NB4 (cell line): ENCODE measurements at regions not wholly inside any gene's neighbourhood (a gene's known extent, or its start where the extent isn't known, plus 50 kb on each side); places are given as distances from the start of the nearest gene placed in this dataset.
A peak's percentile ranks its signal among the peaks of the same experiment; 100 is the strongest.
"Not testable (repeated sequence)": the region's sequence is repeated elsewhere in the genome, so short reads cannot be mapped to it uniquely, and the experiment has no call there.

ENCODE experiments used
- DNase-seq: peaks from one replicate; pipeline ENCODE4 v3.0.0; 2010; ENCODE audit warnings: low read depth
- H3K4me3 ChIP-seq: one replicate; pipeline ENCODE4 v1.5.1; 2011; ENCODE audit warnings: mild to moderate bottlenecking, low read depth, low read length, moderate library complexity
- MYC ChIP-seq: IDR thresholded peaks from 2 replicates; pipeline ENCODE4 v1.6.1; 2011; ENCODE audit warnings: low read depth, low read length
- POLR2A ChIP-seq: IDR thresholded peaks from 2 replicates; pipeline ENCODE4 v1.6.1; 2011; ENCODE audit warnings: mild to moderate bottlenecking; ENCODE audit not compliant: insufficient read length; ENCODE audit errors: extremely low read depth
- TF ChIP-seq, protein P1 (sequence below): IDR thresholded peaks from 2 replicates; pipeline ENCODE4 v1.6.1; 2011; ENCODE audit warnings: low read depth, low read length
- TF ChIP-seq, protein P2 (sequence below): IDR thresholded peaks from one replicate; pipeline ENCODE4 v1.5.1; 2012; ENCODE audit warnings: low read depth, low read length

DNA sequence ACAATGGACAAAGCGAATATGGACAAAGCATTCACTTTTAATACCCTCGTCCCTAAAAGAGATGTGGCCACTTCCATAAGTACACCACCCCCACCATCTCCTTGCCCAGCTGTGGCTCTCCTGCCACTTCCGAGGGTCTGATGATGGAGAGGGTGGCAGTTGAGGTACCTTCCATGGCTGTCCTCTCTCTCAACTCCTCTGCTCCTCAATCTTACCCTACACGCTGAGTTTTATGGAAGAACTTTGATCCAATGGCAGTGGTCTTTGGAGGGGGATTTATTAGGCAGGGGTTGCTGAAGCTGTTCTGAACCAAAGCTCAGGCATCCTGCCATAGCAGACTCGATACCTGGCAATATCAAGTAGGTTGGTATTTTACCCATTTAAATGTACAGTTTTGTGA, 413.0 kb downstream of the TSHZ3 start:
- no peak for DNase-seq
- no peak overlapping the region for H3K4me3 ChIP-seq
- TF ChIP-seq MYC (no peak), POLR2A (no peak)
- TF ChIP-seq, protein P1, sequence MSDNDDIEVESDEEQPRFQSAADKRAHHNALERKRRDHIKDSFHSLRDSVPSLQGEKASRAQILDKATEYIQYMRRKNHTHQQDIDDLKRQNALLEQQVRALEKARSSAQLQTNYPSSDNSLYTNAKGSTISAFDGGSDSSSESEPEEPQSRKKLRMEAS, result no peak
- TF ChIP-seq, protein P2, sequence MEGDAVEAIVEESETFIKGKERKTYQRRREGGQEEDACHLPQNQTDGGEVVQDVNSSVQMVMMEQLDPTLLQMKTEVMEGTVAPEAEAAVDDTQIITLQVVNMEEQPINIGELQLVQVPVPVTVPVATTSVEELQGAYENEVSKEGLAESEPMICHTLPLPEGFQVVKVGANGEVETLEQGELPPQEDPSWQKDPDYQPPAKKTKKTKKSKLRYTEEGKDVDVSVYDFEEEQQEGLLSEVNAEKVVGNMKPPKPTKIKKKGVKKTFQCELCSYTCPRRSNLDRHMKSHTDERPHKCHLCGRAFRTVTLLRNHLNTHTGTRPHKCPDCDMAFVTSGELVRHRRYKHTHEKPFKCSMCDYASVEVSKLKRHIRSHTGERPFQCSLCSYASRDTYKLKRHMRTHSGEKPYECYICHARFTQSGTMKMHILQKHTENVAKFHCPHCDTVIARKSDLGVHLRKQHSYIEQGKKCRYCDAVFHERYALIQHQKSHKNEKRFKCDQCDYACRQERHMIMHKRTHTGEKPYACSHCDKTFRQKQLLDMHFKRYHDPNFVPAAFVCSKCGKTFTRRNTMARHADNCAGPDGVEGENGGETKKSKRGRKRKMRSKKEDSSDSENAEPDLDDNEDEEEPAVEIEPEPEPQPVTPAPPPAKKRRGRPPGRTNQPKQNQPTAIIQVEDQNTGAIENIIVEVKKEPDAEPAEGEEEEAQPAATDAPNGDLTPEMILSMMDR, result no peak

DNA sequence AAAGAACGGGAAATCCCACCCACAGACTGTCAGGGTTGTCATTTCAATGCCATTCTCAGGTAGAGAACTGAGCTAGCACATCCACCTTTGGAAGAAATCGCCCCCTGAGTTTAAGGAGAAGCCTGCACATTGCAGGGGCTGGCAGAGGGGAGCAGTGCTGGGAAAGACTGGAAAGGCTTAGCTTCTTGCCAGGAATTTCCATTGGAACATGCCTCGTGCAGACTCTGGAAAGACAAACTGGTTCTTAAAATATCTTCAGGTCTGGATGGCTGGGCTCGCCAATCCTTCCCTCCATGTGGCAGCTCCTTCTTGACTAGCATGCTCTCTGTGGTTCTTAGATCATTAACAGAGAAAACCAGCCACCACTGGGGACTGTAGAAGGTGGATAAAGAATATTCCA, 414.1 kb downstream of the TSHZ3 start:
- TF ChIP-seq, protein P2, result no peak
- TF ChIP-seq, protein P1, result no peak
- TF ChIP-seq MYC (no peak), POLR2A (no peak)
- H3K4me3 ChIP-seq, result no peak overlapping the region
- DNase-seq, result no peak

DNA sequence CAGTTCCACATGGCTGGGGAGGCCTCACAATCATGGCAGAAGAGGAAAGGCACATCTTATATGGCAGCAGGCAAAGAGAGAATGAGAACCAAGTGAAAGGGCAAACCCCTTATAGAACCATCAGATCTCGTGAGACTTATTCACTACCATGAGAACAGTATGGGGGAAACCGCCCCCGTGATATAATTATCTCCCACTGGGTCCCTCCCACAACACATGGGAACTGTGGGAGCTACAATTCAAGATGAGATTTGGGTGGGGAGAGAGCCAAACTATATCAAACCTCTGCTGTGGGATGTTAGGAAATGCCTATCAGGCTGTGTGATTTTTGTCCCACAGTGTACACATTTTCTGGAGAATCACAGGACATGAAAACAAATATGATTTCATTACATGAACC, 415.8 kb downstream of the TSHZ3 start:
- DNase-seq, H3K4me3 ChIP-seq: not testable (repeated sequence)

DNA sequence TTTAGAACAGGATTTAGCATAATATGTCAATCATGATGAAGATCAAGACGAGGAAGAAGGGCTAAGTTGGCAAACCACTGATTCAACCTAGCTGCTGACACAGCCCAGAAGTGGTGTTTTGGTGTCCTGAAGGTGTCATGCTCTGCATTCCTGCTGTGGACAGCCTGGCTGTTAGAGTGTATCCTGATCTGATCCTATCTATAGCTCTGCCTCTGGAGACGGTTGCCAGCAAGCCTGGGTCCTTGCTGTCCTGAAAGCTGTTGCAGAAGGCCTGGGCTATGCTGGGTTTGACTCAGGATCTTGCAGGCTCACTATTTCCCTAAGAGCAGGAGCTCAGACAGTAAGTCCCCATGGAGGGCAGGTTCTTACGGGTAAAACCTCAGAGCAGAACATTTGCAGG, 416.4 kb downstream of the TSHZ3 start:
- TF ChIP-seq, protein P2, result no peak
- TF ChIP-seq MYC, result no peak
- TF ChIP-seq POLR2A, result no peak
- TF ChIP-seq, protein P1, result no peak

DNA sequence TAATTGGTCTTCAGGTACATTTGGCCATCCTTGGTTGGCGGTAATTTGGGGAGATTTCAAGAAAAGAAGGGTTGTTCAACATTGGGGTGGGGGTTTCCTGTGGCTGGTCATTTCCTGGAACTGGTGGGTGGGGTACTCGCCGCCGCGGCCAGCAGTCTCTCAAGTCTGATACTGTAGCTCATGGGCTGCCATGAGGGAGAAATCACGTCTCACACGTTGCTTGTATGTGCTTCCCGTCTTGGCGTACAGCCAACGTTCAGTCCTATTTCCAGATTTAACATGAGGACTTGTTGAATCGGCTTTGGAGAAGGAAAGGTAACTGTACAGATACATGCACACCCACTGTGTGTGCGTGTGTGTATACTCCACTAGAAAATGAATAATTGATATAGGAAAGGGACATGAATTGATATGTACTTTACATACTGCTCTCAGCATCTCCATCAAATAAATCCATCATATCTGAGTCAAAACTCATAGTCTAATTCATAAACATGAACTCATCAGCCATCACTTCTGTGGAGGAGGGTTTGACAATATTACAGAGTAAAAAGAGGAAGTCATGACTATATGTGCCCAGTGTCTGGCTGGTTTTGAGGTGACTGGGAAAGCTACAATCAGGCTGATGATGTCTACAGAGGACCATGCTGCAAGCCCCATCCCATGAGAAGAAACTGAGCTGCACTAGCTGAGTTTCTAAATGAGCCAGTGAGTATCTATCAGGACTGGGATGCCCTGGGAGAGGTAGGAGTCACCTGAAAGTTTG, 418.1 kb downstream of the TSHZ3 start:
- DNase-seq, result peak; percentile 1
- no peak overlapping the region for H3K4me3 ChIP-seq
- no peak for TF ChIP-seq POLR2A
- no peak for TF ChIP-seq MYC
- TF ChIP-seq, protein P2, result no peak
- TF ChIP-seq, protein P1, result no peak

More for the DNA sequence above, 416.4 kb downstream of the TSHZ3 start:
- no peak overlapping the region for H3K4me3 ChIP-seq
- no peak for DNase-seq

DNA sequence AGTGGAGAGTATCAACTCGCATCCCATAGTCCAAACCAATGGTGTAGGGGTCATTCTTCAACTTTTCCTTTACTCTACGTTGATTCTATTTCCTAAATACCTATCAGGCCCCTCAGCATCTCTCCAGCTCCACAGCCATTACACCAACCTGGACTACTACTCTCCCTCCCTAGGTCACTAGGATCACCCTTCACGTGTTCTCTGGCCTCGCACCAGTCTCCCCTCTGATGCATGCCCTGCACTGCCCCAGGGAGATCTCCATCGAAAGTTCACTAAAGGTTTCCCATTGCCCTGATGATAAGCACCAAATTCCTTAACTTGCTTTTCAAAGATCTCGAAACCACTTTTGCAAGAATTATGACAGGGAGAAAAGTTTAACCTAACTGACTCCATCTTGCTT, 421.5 kb downstream of the TSHZ3 start:
- H3K4me3 ChIP-seq, result no peak overlapping the region
- no peak for TF ChIP-seq POLR2A
- DNase-seq, result no peak

DNA sequence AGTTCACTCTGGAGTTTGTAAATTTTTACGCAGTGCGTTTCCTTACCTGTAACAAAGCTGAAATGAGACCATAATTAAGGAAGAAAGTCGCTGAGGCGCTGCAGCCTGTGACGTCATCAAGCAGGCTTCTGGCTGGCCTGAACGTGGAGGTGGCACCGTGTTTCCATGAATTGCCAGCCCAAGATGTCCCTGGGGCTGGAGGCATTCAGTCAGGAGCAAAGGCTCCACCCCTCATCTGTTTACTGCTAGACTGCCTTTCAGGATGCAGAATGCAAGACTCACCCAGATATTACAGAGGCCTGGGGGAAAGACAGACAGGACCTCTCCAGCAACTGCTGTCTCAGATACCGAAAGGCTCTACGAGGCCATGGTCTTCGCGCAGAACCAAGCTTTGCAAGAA, 424.6 kb downstream of the TSHZ3 start:
- DNase-seq, result no peak
- H3K4me3 ChIP-seq, result no peak overlapping the region
- TF ChIP-seq POLR2A (no peak), MYC (no peak)
- TF ChIP-seq, protein P2, result no peak
- TF ChIP-seq, protein P1, result no peak
